ENCODE measurements at regions not wholly inside any gene's neighbourhood (a gene's known extent, or its start where the extent isn't known, plus 50 kb on each side); places are given as distances from the start of the nearest gene placed in this dataset.

DNA sequence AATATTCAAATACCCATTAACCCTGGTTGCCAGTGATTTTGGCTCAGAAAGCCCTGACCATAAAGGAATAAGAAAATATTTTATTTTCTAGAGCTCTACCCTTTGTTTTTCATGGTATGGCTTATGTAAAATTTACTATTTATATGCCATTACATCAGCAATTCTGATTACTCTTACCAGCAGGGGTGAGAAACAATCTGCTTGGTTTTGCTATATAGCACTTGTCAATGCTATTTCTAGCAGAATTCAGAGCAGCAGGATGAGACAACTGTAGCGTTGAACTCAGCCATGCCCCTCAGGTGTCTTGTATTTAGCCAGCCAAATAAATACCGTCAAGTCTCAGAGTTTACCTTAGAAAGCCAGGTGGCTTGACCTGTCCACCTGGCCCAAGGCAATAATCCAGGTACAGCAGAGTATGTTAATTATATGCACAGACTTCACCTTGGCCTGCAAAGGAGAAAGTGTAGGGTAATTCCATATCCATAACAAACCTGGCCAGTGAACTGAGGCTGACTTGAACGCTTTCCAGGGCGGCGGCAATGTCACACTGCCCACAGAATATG lies 1303.5 kb downstream of the RAPGEF2 start:
- POLR2A ChIA-PET = no interaction called here
- DNase-seq (ENCODE audit: low read depth in 1 of 2, low spot score in 1 of 2) = no peak

DNA sequence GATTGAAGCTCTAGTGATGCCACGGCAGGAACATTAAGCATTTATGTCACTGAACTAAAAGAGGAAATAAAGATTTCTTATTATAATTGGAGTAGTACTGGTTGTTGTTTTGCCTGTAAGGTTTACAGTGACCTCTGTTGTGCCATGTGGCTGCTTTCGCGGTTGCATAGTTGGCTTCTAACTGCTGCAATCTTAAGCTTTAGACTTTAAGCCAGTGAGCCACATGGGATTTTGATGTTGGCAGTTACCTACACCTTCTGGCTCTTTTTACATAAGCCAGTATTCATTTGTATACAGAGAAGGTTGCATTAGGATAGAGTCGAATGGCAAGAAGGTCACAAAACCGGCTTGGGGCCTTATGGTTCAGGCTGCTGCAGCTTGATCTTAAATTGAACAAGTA lies 1311.6 kb downstream of the RAPGEF2 start:
- H3K4me3 ChIP-seq = no peak overlapping the region

More for the DNA sequence above, 1303.5 kb downstream of the RAPGEF2 start:
- no peaks in the 10 kb centered on the region for H3K9me3 ChIP-seq
- 95% methylated on average over 5 of the region's 5 CpGs for WGBS (ENCODE audit: missing lambda C conversion rate)
- no peak overlapping the region for H3K4me2 ChIP-seq
- H3K4me3 ChIP-seq = no peak overlapping the region
- no peak for TF ChIP-seq TP53 (CRISPR knock-in tag; IDR thresholded peaks at IDR 0.05)
- no peak for TF ChIP-seq NFE2L2 (conservative IDR thresholded peaks at IDR 0.05; ENCODE audit: low read length)
- TF ChIP-seq EP300 (IDR thresholded peaks at IDR 0.05) = no peak
- TF ChIP-seq POLR2AphosphoS2 (conservative IDR thresholded peaks at IDR 0.05; ENCODE audit: low read length) = no peak
- no peak for FAIRE-seq
- no peak for ATAC-seq
- CTCF ChIA-PET = no interaction called here
- H3K27ac ChIP-seq = no peak overlapping the region
- no peaks in the 10 kb centered on the region for H3K4me1 ChIP-seq

DNA sequence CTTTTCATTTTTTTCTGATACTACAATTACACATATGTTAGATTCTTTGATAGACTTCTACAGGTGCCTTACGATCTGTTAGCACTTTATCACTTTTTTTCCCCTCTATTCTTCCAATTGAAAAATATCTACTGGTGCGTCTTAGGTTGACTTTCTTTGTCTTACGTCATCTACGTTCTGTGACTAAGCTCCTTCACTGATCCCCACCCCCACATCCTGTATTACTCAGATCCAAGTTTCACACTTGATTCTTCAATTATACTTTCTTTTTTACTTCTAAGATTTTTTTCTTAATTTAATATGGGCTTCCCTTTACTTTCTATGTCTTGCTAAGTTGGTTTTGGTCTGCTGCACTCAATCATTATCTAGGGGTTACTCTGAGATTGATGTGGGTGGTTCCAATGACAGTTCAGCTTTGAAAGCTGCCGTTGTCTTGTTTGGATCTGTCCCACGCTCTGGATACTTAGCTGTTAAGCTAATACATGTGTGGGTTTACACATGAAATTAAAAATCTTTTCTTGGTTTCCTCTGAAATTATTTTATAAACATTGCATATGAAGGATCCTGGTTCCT lies 1321.1 kb downstream of the RAPGEF2 start:
- Histone ChIP-seq H3K9me3 (no peaks in the 10 kb centered on the region), H3K4me2 (peak overlapping the region; percentile 10; the same call in 1 of the 3 replicates), H3K4me3 (no peak overlapping the region), H3K27ac (0 out of 6 replicates have a peak overlapping the region, but pooled peaks of 1 of the 2 experiments have one; percentile 11), H3K4me1 (no peaks in the 10 kb centered on the region)
- FAIRE-seq (no peak), DNase-seq (ENCODE audit: low read depth in 1 of 2, low spot score in 1 of 2) (peak in 1 of 2 experiments; percentile 9), ATAC-seq (no peak)
- TF ChIP-seq CHD4 (IDR thresholded peaks at IDR 0.05; ENCODE audit: borderline replicate concordance) (no peak), TP53 (CRISPR knock-in tag; IDR thresholded peaks at IDR 0.05) (no peak), JUNB (IDR thresholded peaks at IDR 0.05) (no peak), POLR2AphosphoS2 (conservative IDR thresholded peaks at IDR 0.05; ENCODE audit: low read length) (no peak), TFCP2L1 (CRISPR knock-in tag; IDR thresholded peaks at IDR 0.05) (no peak), NFE2L2 (conservative IDR thresholded peaks at IDR 0.05; ENCODE audit: low read length) (no peak), RAD21 (conservative IDR thresholded peaks at IDR 0.05 in 1 of 2, IDR thresholded peaks at IDR 0.05 in 1 of 2) (no peak), RARB (CRISPR knock-in tag; IDR thresholded peaks at IDR 0.05) (no peak), PHF8 (IDR thresholded peaks at IDR 0.05; ENCODE audit: borderline replicate concordance, low read depth) (no peak), HDAC2 (IDR thresholded peaks at IDR 0.05) (no peak), NR3C1 (IDR thresholded peaks at IDR 0.05) (no peak), MAZ (IDR thresholded peaks at IDR 0.05; ENCODE audit: borderline replicate concordance, low read depth, low read length) (no peak), ESRRA (IDR thresholded peaks at IDR 0.05; ENCODE audit: borderline replicate concordance, low read length) (no peak), EHMT2 (IDR thresholded peaks at IDR 0.05; ENCODE audit: low read depth) (no peak), EP300 (IDR thresholded peaks at IDR 0.05) (no peak)
- TF ChIP-seq, protein P1, sequence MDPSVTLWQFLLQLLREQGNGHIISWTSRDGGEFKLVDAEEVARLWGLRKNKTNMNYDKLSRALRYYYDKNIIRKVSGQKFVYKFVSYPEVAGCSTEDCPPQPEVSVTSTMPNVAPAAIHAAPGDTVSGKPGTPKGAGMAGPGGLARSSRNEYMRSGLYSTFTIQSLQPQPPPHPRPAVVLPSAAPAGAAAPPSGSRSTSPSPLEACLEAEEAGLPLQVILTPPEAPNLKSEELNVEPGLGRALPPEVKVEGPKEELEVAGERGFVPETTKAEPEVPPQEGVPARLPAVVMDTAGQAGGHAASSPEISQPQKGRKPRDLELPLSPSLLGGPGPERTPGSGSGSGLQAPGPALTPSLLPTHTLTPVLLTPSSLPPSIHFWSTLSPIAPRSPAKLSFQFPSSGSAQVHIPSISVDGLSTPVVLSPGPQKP (IDR thresholded peaks at IDR 0.05; ENCODE audit: low read depth, low read length) = no peak
- WGBS (ENCODE audit: missing lambda C conversion rate) = 58% methylated on average over 6 of the region's 6 CpGs
- ChIA-PET POLR2A (no interaction called here), CTCF (no interaction called here)

More for the DNA sequence above, 1311.6 kb downstream of the RAPGEF2 start:
- no peaks in the 10 kb centered on the region; the same call in 2 of the 3 replicates for H3K4me1 ChIP-seq
- H3K9me3 ChIP-seq = no peaks in the 10 kb centered on the region
- ATAC-seq = no peak
- H3K4me2 ChIP-seq = no peak overlapping the region
- no peak for TF ChIP-seq HEYL (CRISPR knock-in tag; IDR thresholded peaks at IDR 0.05)
- no peak for TF ChIP-seq CBX8 (IDR thresholded peaks at IDR 0.05)
- no peak for TF ChIP-seq NR3C1 (IDR thresholded peaks at IDR 0.05)
- TF ChIP-seq, protein P1 (IDR thresholded peaks at IDR 0.05; ENCODE audit: low read depth, low read length) = no peak
- TF ChIP-seq MAZ (IDR thresholded peaks at IDR 0.05; ENCODE audit: borderline replicate concordance, low read depth, low read length) = no peak
- TF ChIP-seq EP300 (IDR thresholded peaks at IDR 0.05) = no peak
- FAIRE-seq = no peak
- 85% methylated on average over 5 of the region's 5 CpGs for whole genome bisulfite sequencing (ENCODE audit: missing lambda C conversion rate)
- DNase-seq (ENCODE audit: low read depth in 1 of 2, low spot score in 1 of 2) = no peak
- no peak overlapping the region for H3K27ac ChIP-seq
- ChIA-PET CTCF (no interaction called here), POLR2A (no interaction called here)
